HCT116 (cell line): ENCODE measurements at regions not wholly inside any gene's neighbourhood (a gene's known extent, or its start where the extent isn't known, plus 50 kb on each side); places are given as distances from the start of the nearest gene placed in this dataset.

Experiments used
- ATF3 ChIP-seq: IDR thresholded peaks from 2 replicates; pipeline ENCODE4 v1.6.1; 2012
- CTCF ChIP-seq, 3 experiments: fragments of 200-600 bp in 1 of 3; sonication (generic) in 1 of 3; IDR thresholded peaks in 2 of 3; conservative IDR thresholded peaks in 1 of 3; 2 replicates each; pipeline ENCODE4 v1.5.1; 2012 to 2017; ENCODE audit warnings: low read depth in 2 of 3, low read length in 2 of 3, antibody characterized with exemption in 1 of 3, borderline replicate concordance in 1 of 3, control low read depth in 1 of 3, mild to moderate bottlenecking in 1 of 3, mixed read lengths in 1 of 3, mixed run types in 1 of 3, moderate library complexity in 1 of 3; ENCODE audit not compliant: insufficient read depth in 1 of 3
- EZH2 ChIP-seq: fragments of 200-600 bp; sonication (generic); IDR thresholded peaks from 2 replicates; pipeline ENCODE4 v1.6.1; 2017; ENCODE audit warnings: antibody characterized with exemption, mixed run types
- TCF7L2 ChIP-seq: IDR thresholded peaks from 2 replicates; pipeline ENCODE4 v1.7.0; 2011; ENCODE audit warnings: borderline replicate concordance, inconsistent platforms; ENCODE audit not compliant: insufficient read depth, insufficient read length; ENCODE audit errors: extremely low read depth
- YY1 ChIP-seq: IDR thresholded peaks from 2 replicates; pipeline ENCODE4 v1.6.1; 2011; ENCODE audit warnings: low read length, low read depth, moderate library complexity, mild to moderate bottlenecking; ENCODE audit not compliant: insufficient replicate concordance; ENCODE audit errors: extremely low read depth

- TF ChIP-seq YY1 (no peak), CTCF (IDR thresholded peaks at IDR 0.05 in 2 of 3, conservative IDR thresholded peaks at IDR 0.05 in 1 of 3; ENCODE audit: borderline replicate concordance in 1 of 3, insufficient read depth in 1 of 3, low read depth in 2 of 3, low read length in 2 of 3) (no peak), TCF7L2 (no peak), EZH2 (no peak), ATF3 (no peak)
Observed at GRCh38 chr10:16271571-16271970, 165.2 kb upstream of the PTER start.
